DND-41 (cell line): ENCODE measurements at regions not wholly inside any gene's neighbourhood (a gene's known extent, or its start where the extent isn't known, plus 50 kb on each side); places are given as distances from the start of the nearest gene placed in this dataset.

Experiments
- ATAC-seq: fragments of 200-7000 bp; cut with Tn5 transposase; 3 replicates; pipeline ENCODE4 v1.9.1; 2021; ENCODE audit warnings: low read depth; ENCODE audit not compliant: insufficient read depth
- DNase-seq: peaks from one replicate; pipeline ENCODE4 v3.0.0-alpha.2; 2020
- H2AFZ ChIP-seq: 2 replicates; pipeline ENCODE4 v1.6.0; 2012; ENCODE audit warnings: low read depth, low read length
- H3K27ac ChIP-seq: 2 replicates; pipeline ENCODE4 v1.5.1; 2012; ENCODE audit warnings: low read length, inconsistent platforms
- H3K27me3 ChIP-seq: fragments of 200-600 bp; sonication (generic); 2 replicates; pipeline ENCODE4 v1.6.0; 2012; ENCODE audit warnings: low read length, mild to moderate bottlenecking, inconsistent platforms; ENCODE audit not compliant: insufficient read depth, poor library complexity
- H3K36me3 ChIP-seq: 2 replicates; pipeline ENCODE4 v1.5.1; 2012; ENCODE audit warnings: low read length, inconsistent platforms; ENCODE audit not compliant: insufficient read depth
- H3K4me1 ChIP-seq: 2 replicates; pipeline ENCODE4 v1.5.1; 2012; ENCODE audit warnings: mild to moderate bottlenecking, low read length; ENCODE audit not compliant: insufficient read depth
- H3K4me2 ChIP-seq: 2 replicates; pipeline ENCODE4 v1.6.0; 2012; ENCODE audit warnings: mild to moderate bottlenecking, moderate library complexity, low read length, inconsistent platforms; ENCODE audit not compliant: insufficient read depth
- H3K4me3 ChIP-seq, 2 experiments: fragments of 200-600 bp in 1 of 2; shearing (Covaris generic) in 1 of 2; 2 replicates each; pipeline ENCODE4 v1.5.1; 2012 to 2016; ENCODE audit warnings: inconsistent platforms in 2 of 2, low read length in 2 of 2, mild to moderate bottlenecking in 2 of 2, low read depth in 1 of 2, moderate library complexity in 1 of 2
- H3K79me2 ChIP-seq: 2 replicates; pipeline ENCODE4 v1.6.0; 2012; ENCODE audit warnings: low read length, inconsistent platforms; ENCODE audit not compliant: insufficient read depth
- H3K9ac ChIP-seq: 2 replicates; pipeline ENCODE4 v1.6.0; 2012; ENCODE audit warnings: low read depth, mild to moderate bottlenecking, inconsistent platforms, low read length, moderate library complexity
- H3K9me3 ChIP-seq: 2 replicates; pipeline ENCODE4 v1.5.1; 2012; ENCODE audit warnings: low read length, moderate library complexity, mild to moderate bottlenecking, inconsistent platforms; ENCODE audit not compliant: insufficient read depth, severe bottlenecking
- H4K20me1 ChIP-seq: 2 replicates; pipeline ENCODE4 v1.6.0; 2012; ENCODE audit warnings: low read length; ENCODE audit not compliant: insufficient read depth
- CTCF ChIP-seq: IDR thresholded peaks from 2 replicates; pipeline ENCODE4 v1.5.1; 2012; ENCODE audit warnings: borderline replicate concordance, low read length, moderate library complexity, mild to moderate bottlenecking; ENCODE audit not compliant: poor library complexity, severe bottlenecking; ENCODE audit errors: extremely low read depth
- EZH2 ChIP-seq: IDR thresholded peaks from 3 replicates; pipeline ENCODE4 v1.6.1; 2012; ENCODE audit warnings: borderline replicate concordance, low read depth, mild to moderate bottlenecking, moderate library complexity, low read length, inconsistent platforms; ENCODE audit not compliant: severe bottlenecking

GRCh38 chr10:78456649-78457400 lies 423.2 kb downstream of the RPS24 start:
- Histone ChIP-seq H3K79me2 (no peaks in the 10 kb centered on the region), H3K4me1 (no peaks in the 10 kb centered on the region), H4K20me1 (no peaks in the 10 kb centered on the region), H3K9ac (no peak overlapping the region), H3K27ac (no peak overlapping the region), H3K27me3 (no peaks in the 10 kb centered on the region), H3K36me3 (no peaks in the 10 kb centered on the region), H3K4me3 (no peak overlapping the region), H3K4me2 (no peak overlapping the region), H3K9me3 (no peaks in the 10 kb centered on the region), H2AFZ (no peak overlapping the region)
- DNase-seq (no peak), ATAC-seq (no peak)
- TF ChIP-seq CTCF (no peak), EZH2 (no peak)

GRCh38 chr10:78457804-78458482 lies 424.3 kb downstream of the RPS24 start:
- H3K4me1 ChIP-seq = no peaks in the 10 kb centered on the region
- no peak for TF ChIP-seq EZH2
- no peak for TF ChIP-seq CTCF
- H4K20me1 ChIP-seq = no peaks in the 10 kb centered on the region
- no peak for ATAC-seq
- DNase-seq = no peak
- H3K9me3 ChIP-seq = no peaks in the 10 kb centered on the region
- no peaks in the 10 kb centered on the region for H3K36me3 ChIP-seq
- H3K9ac ChIP-seq = no peak overlapping the region
- H3K27me3 ChIP-seq = no peaks in the 10 kb centered on the region
- H3K4me3 ChIP-seq = no peak overlapping the region
- no peaks in the 10 kb centered on the region for H3K79me2 ChIP-seq
- no peak overlapping the region for H2AFZ ChIP-seq
- H3K4me2 ChIP-seq = no peak overlapping the region
- H3K27ac ChIP-seq = no peak overlapping the region

- no peaks in the 10 kb centered on the region for H3K9me3 ChIP-seq
- no peaks in the 10 kb centered on the region for H4K20me1 ChIP-seq
- no peaks in the 10 kb centered on the region for H3K36me3 ChIP-seq
- no peak overlapping the region for H3K9ac ChIP-seq
- H3K4me1 ChIP-seq = no peaks in the 10 kb centered on the region
- no peak overlapping the region for H3K4me2 ChIP-seq
- no peak overlapping the region for H3K4me3 ChIP-seq
- TF ChIP-seq EZH2 = no peak
- TF ChIP-seq CTCF = no peak
- no peak overlapping the region for H2AFZ ChIP-seq
- no peaks in the 10 kb centered on the region for H3K79me2 ChIP-seq
- no peak overlapping the region for H3K27ac ChIP-seq
- peaks cover 6% of the 10 kb centered on the region for H3K27me3 ChIP-seq
- DNase-seq (no peak), ATAC-seq (no peak)
Measured at GRCh38 chr10:78458983-78459638, 425.4 kb downstream of the RPS24 start.
